ENCODE measurements at regions not wholly inside any gene's neighbourhood (a gene's known extent, or its start where the extent isn't known, plus 50 kb on each side); places are given as distances from the start of the nearest gene placed in this dataset.

- Histone ChIP-seq H3K4me1 (ENCODE audit: control insufficient read depth, insufficient read depth, low read length) (peaks cover 7% of the 10 kb centered on the region), H3K27ac (ENCODE audit: low read depth, low read length) (no peak overlapping the region), H3K27me3 (ENCODE audit: control insufficient read depth, insufficient read depth, low read length) (peaks cover 13% of the 10 kb centered on the region), H3K9me3 (ENCODE audit: control insufficient read depth, insufficient read depth, low read length) (no peaks in the 10 kb centered on the region), H3K9ac (ENCODE audit: low read depth, low read length) (no peak overlapping the region), H3K4me3 (ENCODE audit: low read depth, low read length) (no peak overlapping the region), H3K36me3 (ENCODE audit: control insufficient read depth, insufficient read depth, low read length) (no peaks in the 10 kb centered on the region)
Observed at GRCh38 chr1:114290776-114291175, 137.1 kb upstream of the SYT6 start.

DNA sequence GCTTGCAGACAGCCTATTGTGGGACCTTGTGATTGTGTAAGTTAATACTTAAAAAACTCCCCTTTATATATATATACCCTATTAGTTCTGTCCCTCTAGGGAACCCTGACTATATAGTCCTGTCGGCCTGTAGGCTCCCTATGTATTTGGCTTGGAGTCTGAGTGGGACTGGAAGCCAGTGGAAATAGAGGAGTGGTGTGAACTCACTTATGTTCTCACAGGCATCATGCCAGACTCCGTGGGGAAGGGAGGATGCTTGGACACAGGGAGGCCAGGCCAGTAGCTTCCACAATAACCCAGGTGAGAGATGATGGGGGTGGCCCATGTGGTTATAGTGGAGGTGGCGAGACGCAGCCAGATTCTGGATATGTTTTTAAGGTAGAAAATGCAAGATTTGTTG lies 136.7 kb upstream of the SYT6 start:
- no peak overlapping the region for H3K4me3 ChIP-seq (ENCODE audit: low read depth, low read length)
- H3K27me3 ChIP-seq (ENCODE audit: control insufficient read depth, insufficient read depth, low read length), result peaks cover 17% of the 10 kb centered on the region
- H3K36me3 ChIP-seq (ENCODE audit: control insufficient read depth, insufficient read depth, low read length), result no peaks in the 10 kb centered on the region
- H3K4me1 ChIP-seq (ENCODE audit: control insufficient read depth, insufficient read depth, low read length), result peaks cover 7% of the 10 kb centered on the region
- no peak overlapping the region for H3K9ac ChIP-seq (ENCODE audit: low read depth, low read length)
- no peak overlapping the region for H3K27ac ChIP-seq (ENCODE audit: low read depth, low read length)
- H3K9me3 ChIP-seq (ENCODE audit: control insufficient read depth, insufficient read depth, low read length), result no peaks in the 10 kb centered on the region

DNA sequence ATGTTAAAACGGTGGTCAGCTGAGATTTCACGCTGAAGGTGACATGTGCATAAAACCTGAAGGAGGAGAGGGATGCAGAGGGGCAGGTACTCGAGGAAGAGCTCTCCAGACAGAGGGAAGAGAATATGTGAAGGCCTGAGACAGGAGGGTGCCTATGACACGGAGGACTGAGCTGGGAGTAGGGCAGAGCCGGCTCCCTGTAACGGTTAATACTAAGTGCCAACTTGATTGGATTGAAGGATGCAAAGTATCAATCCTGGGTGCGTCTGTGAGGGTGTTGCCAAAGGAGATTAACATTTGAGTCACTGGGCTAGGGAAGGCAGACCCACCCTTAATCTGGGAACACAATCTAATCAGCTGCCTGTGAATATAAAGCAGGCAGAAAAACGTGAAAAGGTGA lies 136.2 kb upstream of the SYT6 start:
- Histone ChIP-seq H3K4me3 (ENCODE audit: low read depth, low read length) (no peak overlapping the region), H3K36me3 (ENCODE audit: control insufficient read depth, insufficient read depth, low read length) (no peaks in the 10 kb centered on the region), H3K27ac (ENCODE audit: low read depth, low read length) (no peak overlapping the region), H3K9ac (ENCODE audit: low read depth, low read length) (no peak overlapping the region), H3K9me3 (ENCODE audit: control insufficient read depth, insufficient read depth, low read length) (no peaks in the 10 kb centered on the region), H3K4me1 (ENCODE audit: control insufficient read depth, insufficient read depth, low read length) (peaks cover 7% of the 10 kb centered on the region), H3K27me3 (ENCODE audit: control insufficient read depth, insufficient read depth, low read length) (peaks cover 18% of the 10 kb centered on the region)

- peaks cover 16% of the 10 kb centered on the region for H3K27me3 ChIP-seq (ENCODE audit: control insufficient read depth, insufficient read depth, low read length)
- no peak overlapping the region for H3K27ac ChIP-seq (ENCODE audit: low read depth, low read length)
- no peak overlapping the region for H3K4me3 ChIP-seq (ENCODE audit: low read depth, low read length)
- H3K9ac ChIP-seq (ENCODE audit: low read depth, low read length), result no peak overlapping the region
- no peaks in the 10 kb centered on the region for H3K36me3 ChIP-seq (ENCODE audit: control insufficient read depth, insufficient read depth, low read length)
- peaks cover 7% of the 10 kb centered on the region for H3K4me1 ChIP-seq (ENCODE audit: control insufficient read depth, insufficient read depth, low read length)
- no peaks in the 10 kb centered on the region for H3K9me3 ChIP-seq (ENCODE audit: control insufficient read depth, insufficient read depth, low read length)
Observed at GRCh38 chr1:114289306-114289705, 135.6 kb upstream of the SYT6 start.

- H3K9me3 ChIP-seq (ENCODE audit: control insufficient read depth, insufficient read depth, low read length), result no peaks in the 10 kb centered on the region
- no peaks in the 10 kb centered on the region for H3K36me3 ChIP-seq (ENCODE audit: control insufficient read depth, insufficient read depth, low read length)
- H3K4me1 ChIP-seq (ENCODE audit: control insufficient read depth, insufficient read depth, low read length), result peaks cover 7% of the 10 kb centered on the region
- no peak overlapping the region for H3K9ac ChIP-seq (ENCODE audit: low read depth, low read length)
- H3K4me3 ChIP-seq (ENCODE audit: low read depth, low read length), result no peak overlapping the region
- H3K27ac ChIP-seq (ENCODE audit: low read depth, low read length), result no peak overlapping the region
- H3K27me3 ChIP-seq (ENCODE audit: control insufficient read depth, insufficient read depth, low read length), result peaks cover 9% of the 10 kb centered on the region; the same call in 1 of the 2 replicates
Observed at GRCh38 chr1:114286960-114287359, 133.3 kb upstream of the SYT6 start.

DNA sequence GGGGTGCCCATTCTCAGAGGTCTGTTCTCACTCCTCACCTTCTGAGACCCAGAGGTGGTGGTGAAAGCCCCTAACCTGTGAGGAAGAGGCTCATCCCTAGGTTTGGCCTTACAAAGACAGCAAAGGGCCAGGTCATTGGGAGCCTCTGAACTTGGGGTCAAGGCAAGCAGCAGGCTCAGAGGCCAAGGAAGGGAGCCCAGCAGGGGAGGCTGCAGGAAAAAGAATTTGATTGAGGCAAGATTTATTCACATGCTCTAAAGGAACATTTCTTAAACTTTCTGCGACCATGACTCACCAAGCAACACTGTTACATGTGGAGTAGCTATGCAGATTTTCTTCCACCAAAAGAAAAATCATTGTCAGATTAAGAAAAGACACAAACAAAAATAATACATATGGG lies 132.5 kb upstream of the SYT6 start:
- Histone ChIP-seq H3K4me3 (ENCODE audit: low read depth, low read length) (no peak overlapping the region), H3K27ac (ENCODE audit: low read depth, low read length) (no peak overlapping the region), H3K9me3 (ENCODE audit: control insufficient read depth, insufficient read depth, low read length) (no peaks in the 10 kb centered on the region), H3K36me3 (ENCODE audit: control insufficient read depth, insufficient read depth, low read length) (no peaks in the 10 kb centered on the region), H3K4me1 (ENCODE audit: control insufficient read depth, insufficient read depth, low read length) (peaks cover 7% of the 10 kb centered on the region), H3K27me3 (ENCODE audit: control insufficient read depth, insufficient read depth, low read length) (peaks cover 9% of the 10 kb centered on the region; the same call in 1 of the 2 replicates), H3K9ac (ENCODE audit: low read depth, low read length) (no peak overlapping the region)

DNA sequence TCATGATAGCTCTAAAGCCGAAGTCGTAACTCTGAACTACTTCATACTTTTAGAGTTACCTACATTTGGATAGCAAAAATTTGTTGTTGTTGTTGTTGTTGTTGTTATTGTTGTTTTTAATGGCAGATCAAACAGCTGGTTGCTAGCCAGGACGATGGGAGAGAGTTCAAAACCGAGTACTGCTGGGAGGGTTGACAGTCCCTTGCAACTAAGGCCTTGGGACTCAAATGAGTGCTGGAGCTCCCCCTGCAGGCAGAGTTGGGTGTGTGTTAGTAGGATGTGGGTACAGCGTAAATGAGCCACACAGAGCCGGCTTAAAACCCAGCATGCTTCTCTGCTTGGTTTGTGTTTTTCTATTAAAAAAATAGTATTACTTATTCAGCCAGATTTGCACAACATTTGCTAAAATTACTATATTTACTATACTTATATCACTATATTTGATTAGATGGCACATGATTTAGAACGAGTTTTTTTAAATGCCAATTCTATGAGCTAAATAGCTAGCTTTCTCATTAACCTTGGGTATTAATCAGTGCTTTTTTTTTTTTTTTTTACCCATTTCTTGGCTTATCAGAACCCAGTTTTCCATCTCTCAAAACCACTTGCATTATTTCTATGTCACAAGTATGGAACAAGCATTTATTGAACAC lies 129.2 kb upstream of the SYT6 start:
- Histone ChIP-seq H3K9ac (ENCODE audit: low read depth, low read length) (no peak overlapping the region), H3K4me3 (ENCODE audit: low read depth, low read length) (no peak overlapping the region), H3K27me3 (ENCODE audit: control insufficient read depth, insufficient read depth, low read length) (peaks cover 6% of the 10 kb centered on the region; the same call in 1 of the 2 replicates), H3K36me3 (ENCODE audit: control insufficient read depth, insufficient read depth, low read length) (no peaks in the 10 kb centered on the region), H3K9me3 (ENCODE audit: control insufficient read depth, insufficient read depth, low read length) (no peaks in the 10 kb centered on the region), H3K27ac (ENCODE audit: low read depth, low read length) (no peak overlapping the region), H3K4me1 (ENCODE audit: control insufficient read depth, insufficient read depth, low read length) (peaks cover 7% of the 10 kb centered on the region; the same call in 1 of the 2 replicates)

DNA sequence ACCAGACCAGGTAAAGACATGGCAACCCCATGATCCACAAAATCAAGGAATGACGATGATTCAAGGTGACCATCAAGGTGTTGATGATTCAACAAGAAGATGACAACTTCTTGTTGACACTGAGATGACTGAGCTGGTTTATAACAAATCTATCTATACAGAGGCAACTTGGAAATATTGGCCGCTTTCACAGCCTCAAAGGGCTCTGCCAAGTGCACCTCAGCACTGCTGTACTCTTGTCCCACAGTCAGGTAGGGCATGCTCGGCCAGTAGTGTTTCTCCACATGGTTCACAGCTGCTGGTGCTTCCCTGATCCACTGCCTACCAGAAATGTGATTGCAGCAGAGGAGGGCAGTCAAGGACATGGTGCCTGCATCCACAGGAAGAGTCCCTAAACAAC lies 125.2 kb upstream of the SYT6 start:
- Histone ChIP-seq H3K9ac (ENCODE audit: low read depth, low read length) (no peak overlapping the region), H3K4me3 (ENCODE audit: low read depth, low read length) (no peak overlapping the region), H3K27me3 (ENCODE audit: control insufficient read depth, insufficient read depth, low read length) (peaks cover 10% of the 10 kb centered on the region; the same call in 1 of the 2 replicates), H3K4me1 (ENCODE audit: control insufficient read depth, insufficient read depth, low read length) (no peaks in the 10 kb centered on the region), H3K27ac (ENCODE audit: low read depth, low read length) (no peak overlapping the region), H3K9me3 (ENCODE audit: control insufficient read depth, insufficient read depth, low read length) (no peaks in the 10 kb centered on the region), H3K36me3 (ENCODE audit: control insufficient read depth, insufficient read depth, low read length) (no peaks in the 10 kb centered on the region)

DNA sequence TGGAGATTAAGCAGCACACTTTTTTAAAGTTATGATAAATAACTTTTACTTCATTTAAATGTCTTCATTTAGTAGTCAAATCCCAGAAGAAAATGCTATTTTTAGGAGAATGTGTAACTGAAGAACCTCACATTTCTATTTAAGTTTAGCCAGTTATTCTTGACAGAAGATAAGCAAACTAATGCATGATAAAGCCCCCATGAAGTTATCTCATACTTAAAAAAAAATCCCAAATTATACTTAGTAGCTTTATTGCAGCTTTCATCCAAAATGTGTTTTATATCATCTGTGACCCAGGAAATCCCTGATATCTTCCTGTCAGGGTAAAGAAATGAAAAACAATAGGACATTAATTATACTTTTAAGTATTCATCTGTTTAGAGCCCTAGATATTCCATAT lies 124.8 kb upstream of the SYT6 start:
- Histone ChIP-seq H3K27ac (ENCODE audit: low read depth, low read length) (no peak overlapping the region), H3K4me3 (ENCODE audit: low read depth, low read length) (no peak overlapping the region), H3K4me1 (ENCODE audit: control insufficient read depth, insufficient read depth, low read length) (no peaks in the 10 kb centered on the region), H3K27me3 (ENCODE audit: control insufficient read depth, insufficient read depth, low read length) (peaks cover 10% of the 10 kb centered on the region; the same call in 1 of the 2 replicates), H3K9me3 (ENCODE audit: control insufficient read depth, insufficient read depth, low read length) (no peaks in the 10 kb centered on the region), H3K36me3 (ENCODE audit: control insufficient read depth, insufficient read depth, low read length) (no peaks in the 10 kb centered on the region), H3K9ac (ENCODE audit: low read depth, low read length) (no peak overlapping the region)

DNA sequence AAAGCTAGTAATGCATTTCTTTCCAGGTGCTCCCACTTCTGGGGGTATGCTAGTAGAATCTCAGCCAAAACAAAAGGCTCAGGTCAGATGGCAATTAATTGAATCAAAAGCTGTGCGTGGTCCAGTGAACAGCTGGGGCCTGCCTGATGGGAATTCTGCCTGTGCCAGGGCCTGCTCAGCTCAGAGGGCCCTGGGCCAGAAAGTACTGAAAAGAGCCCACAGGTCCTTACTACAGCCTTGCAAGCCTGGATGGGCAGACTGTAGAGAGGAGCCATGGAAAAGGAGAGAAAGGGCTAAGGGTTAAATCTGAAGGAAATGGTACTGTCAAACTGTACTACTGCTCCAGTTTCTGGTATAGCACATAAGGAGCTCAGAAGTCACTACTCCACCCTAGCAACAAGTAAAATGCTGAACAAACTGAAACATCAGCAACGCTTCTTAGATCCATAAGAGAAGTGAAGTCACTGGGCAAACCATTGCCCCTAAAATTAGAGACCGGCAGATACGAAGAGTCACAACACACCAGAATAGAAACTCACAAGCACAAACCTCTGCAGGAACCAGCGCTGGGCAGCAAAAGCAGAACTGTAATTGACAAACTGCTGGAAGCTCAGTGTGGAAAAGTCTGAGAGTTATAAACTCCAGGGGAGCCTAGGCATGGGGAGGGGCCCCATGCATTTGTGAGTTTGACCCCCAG lies 121.1 kb upstream of the SYT6 start:
- Histone ChIP-seq H3K36me3 (ENCODE audit: control insufficient read depth, insufficient read depth, low read length) (no peaks in the 10 kb centered on the region), H3K27me3 (ENCODE audit: control insufficient read depth, insufficient read depth, low read length) (peaks cover 21% of the 10 kb centered on the region; the same call in 1 of the 2 replicates), H3K4me3 (ENCODE audit: low read depth, low read length) (no peak overlapping the region), H3K9me3 (ENCODE audit: control insufficient read depth, insufficient read depth, low read length) (no peaks in the 10 kb centered on the region), H3K4me1 (ENCODE audit: control insufficient read depth, insufficient read depth, low read length) (no peaks in the 10 kb centered on the region), H3K9ac (ENCODE audit: low read depth, low read length) (no peak overlapping the region), H3K27ac (ENCODE audit: low read depth, low read length) (no peak overlapping the region)

- Histone ChIP-seq H3K27ac (ENCODE audit: low read depth, low read length) (no peak overlapping the region), H3K4me1 (ENCODE audit: control insufficient read depth, insufficient read depth, low read length) (no peaks in the 10 kb centered on the region), H3K36me3 (ENCODE audit: control insufficient read depth, insufficient read depth, low read length) (no peaks in the 10 kb centered on the region), H3K9ac (ENCODE audit: low read depth, low read length) (no peak overlapping the region), H3K9me3 (ENCODE audit: control insufficient read depth, insufficient read depth, low read length) (no peaks in the 10 kb centered on the region), H3K4me3 (ENCODE audit: low read depth, low read length) (no peak overlapping the region), H3K27me3 (ENCODE audit: control insufficient read depth, insufficient read depth, low read length) (peaks cover 28% of the 10 kb centered on the region; the same call in 1 of the 2 replicates)
Observed at GRCh38 chr1:114272593-114272992, 118.9 kb upstream of the SYT6 start.

Measured in HUES48 (cell line).